WERI-Rb-1 (cell line): ENCODE measurements at regions not wholly inside any gene's neighbourhood (a gene's known extent, or its start where the extent isn't known, plus 50 kb on each side); places are given as distances from the start of the nearest gene placed in this dataset.
A peak's percentile ranks its signal among the peaks of the same experiment; 100 is the strongest.

Experiments
- DNase-seq: peaks from one replicate; pipeline ENCODE4 v3.0.0-alpha.2; 2020
- H3K27ac ChIP-seq: fragments of 250-450 bp; sonication (Bioruptor Pico); 2 replicates; pipeline ENCODE4 v1.5.1; 2020; ENCODE audit warnings: mild to moderate bottlenecking, moderate library complexity
- H3K27me3 ChIP-seq: fragments of 250-450 bp; sonication (Bioruptor Pico); 2 replicates; pipeline ENCODE4 v1.5.1; 2021; ENCODE audit warnings: mild to moderate bottlenecking, low read depth, moderate library complexity; ENCODE audit not compliant: insufficient read depth, severe bottlenecking
- H3K36me3 ChIP-seq: fragments of 250-450 bp; sonication (Bioruptor Pico); 2 replicates; pipeline ENCODE4 v1.5.1; 2020; ENCODE audit warnings: mild to moderate bottlenecking, moderate library complexity
- H3K4me3 ChIP-seq: 2 replicates; pipeline ENCODE4 v1.5.1; 2011; ENCODE audit warnings: low read depth, mild to moderate bottlenecking, control low read depth, low read length
- H3K9me3 ChIP-seq: fragments of 250-450 bp; sonication (Bioruptor Pico); 2 replicates; pipeline ENCODE4 v1.5.1; 2021; ENCODE audit warnings: mild to moderate bottlenecking, moderate library complexity; ENCODE audit not compliant: severe bottlenecking
- CTCF ChIP-seq: IDR thresholded peaks from 2 replicates; pipeline ENCODE4 v1.5.1; 2011; ENCODE audit warnings: low read depth, mild to moderate bottlenecking, control low read depth, inconsistent platforms, low read length

- no peak for TF ChIP-seq CTCF
- Histone ChIP-seq H3K4me3 (peak overlapping the region; percentile 58), H3K27ac (peak overlapping the region; percentile 94), H3K9me3 (peaks cover 2% of the 10 kb centered on the region), H3K36me3 (no peaks in the 10 kb centered on the region), H3K27me3 (no peaks in the 10 kb centered on the region)
- DNase-seq = peak; percentile 25
These were observed 91.3 kb upstream of the PRDM1 start for GRCh38 chr6:105994591-105995390.

GRCh38 chr6:105994118-105994590 lies 92.0 kb upstream of the PRDM1 start:
- DNase-seq = no peak
- Histone ChIP-seq H3K27me3 (no peaks in the 10 kb centered on the region), H3K27ac (peak overlapping the region; percentile 94)

GRCh38 chr6:105993341-105994117 lies 92.6 kb upstream of the PRDM1 start:
- no peak for DNase-seq
- no peak for TF ChIP-seq CTCF
- Histone ChIP-seq H3K27ac (peak overlapping the region; percentile 94), H3K4me3 (peak overlapping the region; percentile 58), H3K36me3 (no peaks in the 10 kb centered on the region), H3K9me3 (peaks cover 2% of the 10 kb centered on the region), H3K27me3 (no peaks in the 10 kb centered on the region)

More at GRCh38 chr6:105994118-105994590, 92.0 kb upstream of the PRDM1 start:
- H3K36me3 ChIP-seq = no peaks in the 10 kb centered on the region
- peak overlapping the region; percentile 58 for H3K4me3 ChIP-seq
- no peak for TF ChIP-seq CTCF
- H3K9me3 ChIP-seq = peaks cover 2% of the 10 kb centered on the region

- TF ChIP-seq CTCF = no peak
- no peaks in the 10 kb centered on the region for H3K36me3 ChIP-seq
- H3K9me3 ChIP-seq = peaks cover 2% of the 10 kb centered on the region
- H3K4me3 ChIP-seq = no peak overlapping the region
- no peak overlapping the region for H3K27ac ChIP-seq
- no peaks in the 10 kb centered on the region for H3K27me3 ChIP-seq
- no peak for DNase-seq
These were observed 93.7 kb upstream of the PRDM1 start for GRCh38 chr6:105992315-105992961.

GRCh38 chr6:105991561-105992314 lies 94.4 kb upstream of the PRDM1 start:
- TF ChIP-seq CTCF = no peak
- Histone ChIP-seq H3K36me3 (no peaks in the 10 kb centered on the region), H3K27me3 (no peaks in the 10 kb centered on the region), H3K27ac (no peak overlapping the region), H3K4me3 (no peak overlapping the region), H3K9me3 (peaks cover 2% of the 10 kb centered on the region)
- DNase-seq = no peak
